GM23338 (cell line): ENCODE measurements at regions not wholly inside any gene's neighbourhood (a gene's known extent, or its start where the extent isn't known, plus 50 kb on each side); places are given as distances from the start of the nearest gene placed in this dataset.

Experiments
- ATAC-seq: fragments of 200-7000 bp; cut with Tn5 transposase; 3 replicates; pipeline ENCODE4 v1.9.1; 2020
- DNase-seq: peaks from one replicate; pipeline ENCODE4 v3.0.0-alpha.2; 2015; ENCODE audit warnings: low spot score
- H2AFZ ChIP-seq: fragments of 200-600 bp; sonication (generic); 2 replicates; pipeline ENCODE4 v1.8.0; 2016; ENCODE audit warnings: antibody characterized with exemption, mild to moderate bottlenecking, moderate library complexity
- H3F3A ChIP-seq: fragments of 200-600 bp; sonication (generic); replicated peaks from 2 replicates; pipeline ENCODE4 v1.8.0; 2017; ENCODE audit warnings: antibody characterized with exemption, mixed run types, low read depth
- H3K27ac ChIP-seq: fragments of 200-600 bp; sonication (generic); 2 replicates; pipeline ENCODE4 v1.6.1; 2016; ENCODE audit warnings: low read depth
- H3K27me3 ChIP-seq: fragments of 200-600 bp; sonication (generic); 2 replicates; pipeline ENCODE4 v1.8.0; 2016; ENCODE audit warnings: mild to moderate bottlenecking, mixed run types, moderate library complexity; ENCODE audit not compliant: insufficient read depth
- H3K36me3 ChIP-seq: fragments of 200-600 bp; sonication (generic); 2 replicates; pipeline ENCODE4 v1.8.0; 2016; ENCODE audit warnings: mild to moderate bottlenecking; ENCODE audit not compliant: insufficient read depth
- H3K4me1 ChIP-seq: fragments of 200-600 bp; sonication (generic); 2 replicates; pipeline ENCODE4 v1.8.0; 2016; ENCODE audit warnings: mild to moderate bottlenecking, moderate library complexity; ENCODE audit not compliant: insufficient read depth
- H3K4me2 ChIP-seq: fragments of 200-600 bp; sonication (generic); 2 replicates; pipeline ENCODE4 v1.7.1; 2017; ENCODE audit warnings: mixed run types
- H3K4me3 ChIP-seq: fragments of 200-600 bp; sonication (generic); 2 replicates; pipeline ENCODE4 v1.6.1; 2016; ENCODE audit warnings: mixed run types
- H3K79me2 ChIP-seq: fragments of 200-600 bp; sonication (generic); replicated peaks from 2 replicates; pipeline ENCODE4 v1.8.0; 2017; ENCODE audit warnings: mild to moderate bottlenecking; ENCODE audit not compliant: insufficient read depth
- H3K9me2 ChIP-seq: fragments of 200-600 bp; sonication (generic); 2 replicates; pipeline ENCODE4 v1.8.0; 2017; ENCODE audit not compliant: insufficient read depth
- H4K20me1 ChIP-seq: fragments of 200-600 bp; sonication (generic); replicated peaks from 2 replicates; pipeline ENCODE4 v1.8.0; 2017; ENCODE audit warnings: mild to moderate bottlenecking; ENCODE audit not compliant: insufficient read depth
- H3K27ac Mint-ChIP-seq: 2 replicates; pipeline ENCODE4 v1.8.0; 2020; ENCODE audit warnings: inconsistent platforms, mild to moderate bottlenecking, moderate library complexity, mixed read lengths
- H3K27me3 Mint-ChIP-seq: 3 replicates; pipeline ENCODE4 v1.8.0; 2022; ENCODE audit warnings: low read depth, mild to moderate bottlenecking, moderate library complexity, mixed read lengths, inconsistent platforms; ENCODE audit not compliant: insufficient read depth, poor library complexity
- H3K36me3 Mint-ChIP-seq: 3 replicates; pipeline ENCODE4 v1.8.0; 2021; ENCODE audit warnings: low read depth, mild to moderate bottlenecking, inconsistent platforms, moderate library complexity, mixed read lengths
- H3K4me1 Mint-ChIP-seq: 3 replicates; pipeline ENCODE4 v1.8.0; 2020; ENCODE audit warnings: mild to moderate bottlenecking, inconsistent platforms, mixed read lengths
- H3K4me3 Mint-ChIP-seq: 3 replicates; pipeline ENCODE4 v1.8.0; 2021; ENCODE audit warnings: moderate library complexity, mild to moderate bottlenecking, inconsistent platforms, mixed read lengths
- H3K9me3 Mint-ChIP-seq: 3 replicates; pipeline ENCODE4 v1.8.0; 2020; ENCODE audit warnings: moderate library complexity, mild to moderate bottlenecking, inconsistent platforms, mixed read lengths
- CREB1 ChIP-seq: fragments of 250-450 bp; sonication (Bioruptor Pico); IDR thresholded peaks from 2 replicates; pipeline ENCODE4 v1.5.0; 2020; ENCODE audit warnings: low read depth, mild to moderate bottlenecking, moderate library complexity
- CTCF ChIP-seq, 2 experiments: fragments of 200-600 bp in 1 of 2; sonication (generic) in 1 of 2; conservative IDR thresholded peaks; 2 replicates each; pipeline versions ENCODE4 v1.5.1 to v1.6.1; 2016 to 2017; ENCODE audit warnings: antibody characterized with exemption in 2 of 2, low read depth in 2 of 2, mild to moderate bottlenecking in 2 of 2, moderate library complexity in 1 of 2
- ETS1 ChIP-seq: IDR thresholded peaks from 2 replicates; pipeline ENCODE4 v1.6.1; 2016; ENCODE audit warnings: antibody characterized with exemption
- EZH2 ChIP-seq: fragments of 200-600 bp; sonication (generic); IDR thresholded peaks from one replicate; pipeline ENCODE4 v1.8.0; 2017; ENCODE audit warnings: antibody characterized with exemption, mild to moderate bottlenecking, low read depth; ENCODE audit not compliant: unreplicated experiment
- EZH2phosphoT487 ChIP-seq: fragments of 200-600 bp; sonication (generic); IDR thresholded peaks from one replicate; pipeline ENCODE4 v1.8.1; 2018; ENCODE audit warnings: antibody characterized with exemption; ENCODE audit not compliant: unreplicated experiment
- JUNB ChIP-seq: IDR thresholded peaks from one replicate; pipeline ENCODE4 v1.6.1; 2016; ENCODE audit warnings: antibody characterized with exemption; ENCODE audit not compliant: unreplicated experiment
- NANOG ChIP-seq: IDR thresholded peaks from 2 replicates; pipeline ENCODE4 v1.6.1; 2016; ENCODE audit warnings: antibody characterized with exemption, borderline replicate concordance
- POLR2AphosphoS5 ChIP-seq: IDR thresholded peaks from 2 replicates; pipeline ENCODE4 v1.6.1; 2016; ENCODE audit warnings: antibody characterized with exemption, low read depth
- ZNF114 ChIP-seq: fragments of 250-450 bp; sonication (Bioruptor Pico); IDR thresholded peaks from 2 replicates; pipeline ENCODE4 v1.5.0; 2020; ENCODE audit warnings: mild to moderate bottlenecking, moderate library complexity
- ZNF331 ChIP-seq: fragments of 250-450 bp; sonication (Bioruptor Pico); IDR thresholded peaks from 2 replicates; pipeline ENCODE4 v1.5.0; 2020; ENCODE audit warnings: low read depth, mild to moderate bottlenecking, moderate library complexity
- ZNF462 ChIP-seq: fragments of 250-450 bp; sonication (Bioruptor Pico); IDR thresholded peaks from 2 replicates; pipeline ENCODE4 v1.5.0; 2020; ENCODE audit warnings: mild to moderate bottlenecking, moderate library complexity

- Histone ChIP-seq H3K4me3 (no peak overlapping the region), H3K9me2 (peaks cover 7% of the 10 kb centered on the region; the same call in 1 of the 2 replicates), H2AFZ (no peak overlapping the region), H3K4me2 (no peak overlapping the region), H3K27me3 (no peaks in the 10 kb centered on the region), H3K4me1 (no peaks in the 10 kb centered on the region), H3K36me3 (no peaks in the 10 kb centered on the region), H3K27ac (no peak overlapping the region), H3F3A (no peaks in the 10 kb centered on the region), H3K79me2 (no peaks in the 10 kb centered on the region), H4K20me1 (no peaks in the 10 kb centered on the region)
- Mint-ChIP-seq H3K4me3 (no peak overlapping the region), H3K36me3 (no peaks in the 10 kb centered on the region; the same call in 2 of the 3 replicates), H3K27me3 (peaks cover 6% of the 10 kb centered on the region), H3K4me1 (peaks cover 5% of the 10 kb centered on the region), H3K9me3 (no peaks in the 10 kb centered on the region; the same call in 2 of the 3 replicates), H3K27ac (no peak overlapping the region)
- no peak for DNase-seq
- TF ChIP-seq ZNF331 (CRISPR knock-in tag) (no peak), EZH2 (no peak), NANOG (no peak), POLR2AphosphoS5 (no peak), ZNF114 (no peak), EZH2phosphoT487 (no peak), CTCF (conservative IDR thresholded peaks at IDR 0.05; ENCODE audit: low read depth in 2 of 2) (no peak), JUNB (no peak), ETS1 (no peak), ZNF462 (CRISPR knock-in tag) (no peak), CREB1 (CRISPR knock-in tag) (no peak)
- no peak for ATAC-seq
These were observed 61.8 kb downstream of the IRAG1 start for GRCh38 chr11:10631761-10632160.
